Hepatocyte (in vitro differentiated cells): ENCODE measurements at regions not wholly inside any gene's neighbourhood (a gene's known extent, or its start where the extent isn't known, plus 50 kb on each side); places are given as distances from the start of the nearest gene placed in this dataset.

Source experiments
- DNase-seq: peaks from one replicate; pipeline ENCODE4 v3.0.0-alpha.2; 2016; ENCODE audit warnings: low spot score
- H2AFZ ChIP-seq: fragments of 200-600 bp; sonication (generic); 2 replicates; pipeline ENCODE4 v1.6.0; 2016; ENCODE audit warnings: antibody characterized with exemption, mild to moderate bottlenecking
- H3K27ac ChIP-seq: fragments of 200-600 bp; sonication (generic); 2 replicates; pipeline ENCODE4 v1.5.1; 2016; ENCODE audit warnings: mild to moderate bottlenecking
- H3K27me3 ChIP-seq: fragments of 200-600 bp; sonication (generic); 2 replicates; pipeline ENCODE4 v1.6.1; 2016
- H3K36me3 ChIP-seq: fragments of 200-600 bp; sonication (generic); replicated peaks from 2 replicates; pipeline ENCODE4 v1.5.1; 2016; ENCODE audit warnings: low read depth; ENCODE audit not compliant: insufficient read depth
- H3K4me1 ChIP-seq: fragments of 200-600 bp; sonication (generic); 2 replicates; pipeline ENCODE4 v1.5.1; 2016; ENCODE audit warnings: mild to moderate bottlenecking, moderate library complexity; ENCODE audit not compliant: insufficient read depth
- H3K4me2 ChIP-seq: fragments of 200-600 bp; sonication (generic); 2 replicates; pipeline ENCODE4 v1.6.0; 2016
- H3K4me3 ChIP-seq: fragments of 200-600 bp; sonication (generic); 2 replicates; pipeline ENCODE4 v1.5.1; 2016; ENCODE audit warnings: mild to moderate bottlenecking
- H3K79me2 ChIP-seq: fragments of 200-600 bp; sonication (generic); 2 replicates; pipeline ENCODE4 v1.6.0; 2017; ENCODE audit warnings: mild to moderate bottlenecking
- H3K9me2 ChIP-seq: fragments of 200-600 bp; sonication (generic); replicated peaks from 2 replicates; pipeline ENCODE4 v1.6.0; 2017; ENCODE audit warnings: mild to moderate bottlenecking; ENCODE audit not compliant: insufficient read depth
- H3K9me3 ChIP-seq: fragments of 200-600 bp; sonication (generic); 2 replicates; pipeline ENCODE4 v1.5.1; 2016; ENCODE audit warnings: low read depth, mild to moderate bottlenecking
- H4K20me1 ChIP-seq: fragments of 200-600 bp; sonication (generic); 2 replicates; pipeline ENCODE4 v1.6.0; 2016; ENCODE audit warnings: mild to moderate bottlenecking; ENCODE audit not compliant: insufficient read depth, poor library complexity, severe bottlenecking
- EZH2 ChIP-seq: fragments of 200-600 bp; sonication (generic); IDR thresholded peaks from 2 replicates; pipeline ENCODE4 v1.6.1; 2016; ENCODE audit warnings: antibody characterized with exemption, mild to moderate bottlenecking, borderline replicate concordance
- EZH2phosphoT487 ChIP-seq: fragments of 200-600 bp; sonication (generic); IDR thresholded peaks from one replicate; pipeline ENCODE4 v1.6.1; 2018; ENCODE audit warnings: antibody characterized with exemption, mild to moderate bottlenecking, low read depth, moderate library complexity; ENCODE audit not compliant: unreplicated experiment, severe bottlenecking
- WGBS: methylation state at CpG from one replicate; pipeline ENCODE4 v1.1.6; 2016; ENCODE audit warnings: low lambda C conversion rate; ENCODE audit errors: missing lambda C conversion rate; 5-methylcytosine and 5-hydroxymethylcytosine counted together
- TF ChIP-seq, protein P1 (sequence below): fragments of 200-600 bp; sonication (generic); IDR thresholded peaks from 2 replicates; pipeline ENCODE4 v1.5.1; 2016; ENCODE audit warnings: antibody characterized with exemption, mild to moderate bottlenecking; ENCODE audit not compliant: poor library complexity

DNA sequence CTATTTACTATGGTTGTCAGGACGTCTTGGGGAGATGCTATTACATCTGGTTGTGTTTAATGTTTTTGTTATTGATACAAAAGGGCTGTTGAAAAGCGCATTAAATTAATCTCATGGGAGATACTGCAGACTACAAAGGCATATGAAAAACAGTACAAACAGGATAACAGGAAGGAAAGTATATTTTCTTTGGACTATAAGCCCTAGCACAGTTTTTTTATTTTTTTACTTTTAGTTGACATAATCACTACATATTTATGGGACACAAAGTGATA, 341.3 kb downstream of the ARL4A start:
- Histone ChIP-seq H4K20me1 (no peaks in the 10 kb centered on the region), H3K27me3 (no peaks in the 10 kb centered on the region), H3K4me3 (no peak overlapping the region), H2AFZ (no peak overlapping the region), H3K4me1 (no peaks in the 10 kb centered on the region), H3K27ac (no peak overlapping the region), H3K9me3 (no peaks in the 10 kb centered on the region), H3K9me2 (no peaks in the 10 kb centered on the region), H3K79me2 (no peaks in the 10 kb centered on the region), H3K36me3 (no peaks in the 10 kb centered on the region), H3K4me2 (no peak overlapping the region)
- 62% methylated on average over 2 of the region's 2 CpGs for WGBS
- DNase-seq, result no peak
- TF ChIP-seq, protein P1, sequence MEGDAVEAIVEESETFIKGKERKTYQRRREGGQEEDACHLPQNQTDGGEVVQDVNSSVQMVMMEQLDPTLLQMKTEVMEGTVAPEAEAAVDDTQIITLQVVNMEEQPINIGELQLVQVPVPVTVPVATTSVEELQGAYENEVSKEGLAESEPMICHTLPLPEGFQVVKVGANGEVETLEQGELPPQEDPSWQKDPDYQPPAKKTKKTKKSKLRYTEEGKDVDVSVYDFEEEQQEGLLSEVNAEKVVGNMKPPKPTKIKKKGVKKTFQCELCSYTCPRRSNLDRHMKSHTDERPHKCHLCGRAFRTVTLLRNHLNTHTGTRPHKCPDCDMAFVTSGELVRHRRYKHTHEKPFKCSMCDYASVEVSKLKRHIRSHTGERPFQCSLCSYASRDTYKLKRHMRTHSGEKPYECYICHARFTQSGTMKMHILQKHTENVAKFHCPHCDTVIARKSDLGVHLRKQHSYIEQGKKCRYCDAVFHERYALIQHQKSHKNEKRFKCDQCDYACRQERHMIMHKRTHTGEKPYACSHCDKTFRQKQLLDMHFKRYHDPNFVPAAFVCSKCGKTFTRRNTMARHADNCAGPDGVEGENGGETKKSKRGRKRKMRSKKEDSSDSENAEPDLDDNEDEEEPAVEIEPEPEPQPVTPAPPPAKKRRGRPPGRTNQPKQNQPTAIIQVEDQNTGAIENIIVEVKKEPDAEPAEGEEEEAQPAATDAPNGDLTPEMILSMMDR, result no peak
- TF ChIP-seq EZH2phosphoT487 (no peak), EZH2 (no peak)

DNA sequence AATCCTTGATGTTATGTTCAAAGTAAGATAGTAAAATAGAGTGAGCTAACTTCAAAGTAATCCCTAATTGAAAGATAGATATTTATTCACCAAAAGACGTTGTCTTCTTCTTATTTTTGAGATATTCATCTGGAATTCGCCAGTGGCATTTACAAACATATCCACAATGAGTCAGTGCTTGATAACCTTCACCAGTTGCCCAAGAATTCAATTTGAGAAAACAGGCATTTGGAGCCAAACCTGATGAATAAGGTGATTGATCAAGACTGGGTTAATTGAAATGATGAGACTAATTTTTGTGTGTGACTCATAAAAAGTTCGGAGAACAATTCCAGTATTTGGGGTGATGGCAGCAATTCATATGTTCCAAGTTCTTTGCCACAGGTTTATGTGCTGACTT, 344.0 kb downstream of the ARL4A start:
- DNase-seq, result no peak
- H3K9me2 ChIP-seq, result no peaks in the 10 kb centered on the region

DNA sequence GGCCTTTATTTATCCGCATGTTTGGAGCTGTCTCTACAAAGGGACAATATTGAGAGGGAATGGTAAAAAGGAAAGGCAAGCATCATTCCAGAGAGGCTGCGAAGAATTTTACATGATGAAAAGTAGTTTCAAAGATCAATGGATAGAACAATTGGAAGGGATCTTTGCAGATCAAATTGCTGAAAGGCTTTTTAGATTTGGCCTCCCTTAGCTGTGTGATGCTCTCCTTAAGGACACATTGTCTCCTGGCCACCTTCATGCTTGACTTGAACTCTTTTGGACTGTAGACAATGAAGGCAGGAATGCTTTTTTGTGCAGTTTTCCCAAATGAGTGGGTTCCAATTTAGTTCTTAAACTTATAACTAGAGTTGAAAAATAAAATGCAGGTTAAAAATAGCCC, 344.7 kb downstream of the ARL4A start:
- WGBS, result 96% methylated on average over 2 of the region's 2 CpGs
- Histone ChIP-seq H4K20me1 (no peaks in the 10 kb centered on the region), H3K9me3 (no peaks in the 10 kb centered on the region), H3K36me3 (no peaks in the 10 kb centered on the region), H3K27ac (no peak overlapping the region), H2AFZ (no peak overlapping the region), H3K4me1 (no peaks in the 10 kb centered on the region), H3K27me3 (no peaks in the 10 kb centered on the region), H3K4me2 (no peak overlapping the region), H3K4me3 (no peak overlapping the region), H3K9me2 (no peaks in the 10 kb centered on the region), H3K79me2 (no peaks in the 10 kb centered on the region)
- no peak for TF ChIP-seq EZH2phosphoT487
- TF ChIP-seq, protein P1, result no peak
- no peak for TF ChIP-seq EZH2
- DNase-seq, result no peak

More for the DNA sequence above, 344.0 kb downstream of the ARL4A start:
- Histone ChIP-seq H4K20me1 (no peaks in the 10 kb centered on the region), H3K4me3 (no peak overlapping the region), H3K4me2 (no peak overlapping the region), H3K36me3 (no peaks in the 10 kb centered on the region), H2AFZ (no peak overlapping the region), H3K79me2 (no peaks in the 10 kb centered on the region), H3K9me3 (no peaks in the 10 kb centered on the region), H3K4me1 (no peaks in the 10 kb centered on the region), H3K27ac (no peak overlapping the region), H3K27me3 (no peaks in the 10 kb centered on the region)
- 58% methylated on average over 3 of the region's 3 CpGs for WGBS
- TF ChIP-seq, protein P1, result no peak
- TF ChIP-seq EZH2phosphoT487 (no peak), EZH2 (no peak)

DNA sequence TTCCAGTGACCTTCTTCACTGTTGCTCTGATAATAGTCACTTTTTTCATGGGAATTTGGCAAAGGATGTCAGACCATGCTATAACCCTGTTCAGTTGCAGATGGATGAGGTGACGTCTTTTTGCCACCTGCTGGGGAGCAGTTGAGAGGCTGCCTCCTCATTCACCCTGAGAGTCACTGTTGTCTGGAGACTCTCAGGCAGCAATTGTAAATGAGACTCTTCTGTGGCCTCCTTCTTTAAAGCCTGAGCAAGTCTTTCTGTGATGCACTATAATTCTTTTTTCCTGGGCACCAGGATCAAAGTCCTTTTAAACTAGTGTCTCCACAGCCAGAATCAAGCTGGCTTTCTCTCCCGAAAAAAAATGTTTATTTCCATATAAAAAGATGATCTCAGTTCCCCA, 345.1 kb downstream of the ARL4A start:
- TF ChIP-seq EZH2phosphoT487 (no peak), EZH2 (no peak)
- TF ChIP-seq, protein P1, result no peak
- no peaks in the 10 kb centered on the region for H3K79me2 ChIP-seq
- H3K4me3 ChIP-seq, result no peak overlapping the region
- H4K20me1 ChIP-seq, result no peaks in the 10 kb centered on the region
- H3K36me3 ChIP-seq, result no peaks in the 10 kb centered on the region
- no peak overlapping the region for H3K4me2 ChIP-seq
- H3K27me3 ChIP-seq, result no peaks in the 10 kb centered on the region
- H3K9me3 ChIP-seq, result no peaks in the 10 kb centered on the region
- H3K9me2 ChIP-seq, result no peaks in the 10 kb centered on the region
- no peak overlapping the region for H3K27ac ChIP-seq
- no peaks in the 10 kb centered on the region for H3K4me1 ChIP-seq
- H2AFZ ChIP-seq, result no peak overlapping the region
- WGBS, result 54% methylated on average over 2 of the region's 2 CpGs
- DNase-seq, result no peak
